ENCODE measurements at regions not wholly inside any gene's neighbourhood (a gene's known extent, or its start where the extent isn't known, plus 50 kb on each side); places are given as distances from the start of the nearest gene placed in this dataset.

DNA sequence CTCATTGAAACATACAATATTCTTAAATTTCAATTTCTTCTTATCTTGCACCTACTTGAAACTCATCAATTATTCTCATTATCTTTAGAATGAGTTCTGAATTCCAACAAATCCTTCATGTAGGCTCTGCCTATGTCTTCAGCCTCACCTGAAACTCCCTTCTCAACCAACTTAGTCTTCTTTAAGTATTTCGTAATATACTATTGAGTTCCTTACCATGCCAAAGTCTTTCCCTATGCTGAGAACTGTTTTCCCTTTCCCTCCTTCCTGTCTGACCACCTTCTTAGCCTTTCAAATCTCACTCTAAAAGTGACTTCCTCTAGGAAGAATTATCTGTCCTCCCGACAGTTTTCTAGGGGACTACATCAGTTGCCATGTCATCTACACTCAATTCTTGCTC lies 50.9 kb upstream of the ZFAND5 start:
- no peaks in the 10 kb centered on the region for H3K79me2 ChIP-seq (ENCODE audit: low read depth)

DNA sequence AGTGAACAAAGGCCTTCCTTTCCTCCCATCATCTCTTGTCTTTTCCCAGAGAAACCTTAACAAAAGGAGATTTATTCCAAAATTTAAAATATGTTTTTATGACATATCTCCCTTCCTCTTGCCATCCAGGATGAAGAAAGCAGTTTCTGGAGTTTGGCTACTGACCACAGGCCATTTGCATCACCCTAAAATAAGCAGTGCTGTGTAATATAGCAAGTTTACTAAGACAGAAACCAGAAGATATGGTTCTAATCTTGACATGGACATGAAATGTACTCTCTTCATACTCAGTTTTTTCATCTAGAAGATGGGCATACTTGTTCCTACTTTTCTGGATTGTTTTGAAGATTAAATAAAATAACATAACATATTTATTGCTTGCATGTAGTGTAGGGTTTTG lies 50.2 kb upstream of the ZFAND5 start:
- Histone ChIP-seq H3K9me3 (ENCODE audit: insufficient read depth, low read depth) (no peaks in the 10 kb centered on the region), H3K27ac (no peak overlapping the region), H3K27me3 (ENCODE audit: insufficient read depth, low read depth) (no peaks in the 10 kb centered on the region), H3K79me2 (ENCODE audit: low read depth) (no peaks in the 10 kb centered on the region), H3K4me3 (no peak overlapping the region), H3K4me1 (replicated peaks; ENCODE audit: insufficient read depth) (no peaks in the 10 kb centered on the region), H3K4me2 (no peak overlapping the region), H4K20me1 (ENCODE audit: insufficient read depth) (no peaks in the 10 kb centered on the region), H3F3A (ENCODE audit: insufficient read depth, low read depth) (no peaks in the 10 kb centered on the region), H2AFZ (no peak overlapping the region), H3K36me3 (ENCODE audit: low read depth) (no peaks in the 10 kb centered on the region), H3K9me2 (ENCODE audit: insufficient read depth) (no peaks in the 10 kb centered on the region)
- intact Hi-C loops (cut with micrococcal nuclease; ENCODE audit: unreplicated experiment) = no loop called here
- ChIA-PET POLR2A (ENCODE audit: unreplicated experiment) (no interaction called here), CTCF (no interaction called here)
- TF ChIP-seq, protein P1, sequence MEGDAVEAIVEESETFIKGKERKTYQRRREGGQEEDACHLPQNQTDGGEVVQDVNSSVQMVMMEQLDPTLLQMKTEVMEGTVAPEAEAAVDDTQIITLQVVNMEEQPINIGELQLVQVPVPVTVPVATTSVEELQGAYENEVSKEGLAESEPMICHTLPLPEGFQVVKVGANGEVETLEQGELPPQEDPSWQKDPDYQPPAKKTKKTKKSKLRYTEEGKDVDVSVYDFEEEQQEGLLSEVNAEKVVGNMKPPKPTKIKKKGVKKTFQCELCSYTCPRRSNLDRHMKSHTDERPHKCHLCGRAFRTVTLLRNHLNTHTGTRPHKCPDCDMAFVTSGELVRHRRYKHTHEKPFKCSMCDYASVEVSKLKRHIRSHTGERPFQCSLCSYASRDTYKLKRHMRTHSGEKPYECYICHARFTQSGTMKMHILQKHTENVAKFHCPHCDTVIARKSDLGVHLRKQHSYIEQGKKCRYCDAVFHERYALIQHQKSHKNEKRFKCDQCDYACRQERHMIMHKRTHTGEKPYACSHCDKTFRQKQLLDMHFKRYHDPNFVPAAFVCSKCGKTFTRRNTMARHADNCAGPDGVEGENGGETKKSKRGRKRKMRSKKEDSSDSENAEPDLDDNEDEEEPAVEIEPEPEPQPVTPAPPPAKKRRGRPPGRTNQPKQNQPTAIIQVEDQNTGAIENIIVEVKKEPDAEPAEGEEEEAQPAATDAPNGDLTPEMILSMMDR (conservative IDR thresholded peaks at IDR 0.05) = no peak
- no peak for TF ChIP-seq EZH2 (IDR thresholded peaks at IDR 0.05; ENCODE audit: low read depth)
- no TSS peak for BruUV-seq (replicated peaks)
- DNase-seq = no peak

More for the DNA sequence above, 50.9 kb upstream of the ZFAND5 start:
- intact Hi-C loops (cut with micrococcal nuclease; ENCODE audit: unreplicated experiment) = no loop called here
- no peak for DNase-seq
- Histone ChIP-seq H3K36me3 (ENCODE audit: low read depth) (no peaks in the 10 kb centered on the region), H4K20me1 (ENCODE audit: insufficient read depth) (no peaks in the 10 kb centered on the region), H3K27me3 (ENCODE audit: insufficient read depth, low read depth) (no peaks in the 10 kb centered on the region), H3K27ac (no peak overlapping the region), H3K4me1 (replicated peaks; ENCODE audit: insufficient read depth) (no peaks in the 10 kb centered on the region), H3K4me3 (no peak overlapping the region), H3F3A (ENCODE audit: insufficient read depth, low read depth) (no peaks in the 10 kb centered on the region), H3K9me3 (ENCODE audit: insufficient read depth, low read depth) (no peaks in the 10 kb centered on the region), H3K4me2 (no peak overlapping the region), H2AFZ (no peak overlapping the region), H3K9me2 (ENCODE audit: insufficient read depth) (no peaks in the 10 kb centered on the region)
- no TSS peak for BruUV-seq (replicated peaks)
- ChIA-PET CTCF (no interaction called here), POLR2A (ENCODE audit: unreplicated experiment) (no interaction called here)
- TF ChIP-seq, protein P1 (conservative IDR thresholded peaks at IDR 0.05) = no peak
- TF ChIP-seq EZH2 (IDR thresholded peaks at IDR 0.05; ENCODE audit: low read depth) = no peak
